ENCODE measurements at regions not wholly inside any gene's neighbourhood (a gene's known extent, or its start where the extent isn't known, plus 50 kb on each side); places are given as distances from the start of the nearest gene placed in this dataset.

- TF ChIP-seq CTCF (IDR thresholded peaks at IDR 0.05; ENCODE audit: poor library complexity) (no peak), EZH2phosphoT487 (IDR thresholded peaks at IDR 0.05; ENCODE audit: low read depth, severe bottlenecking, unreplicated experiment) (no peak), EZH2 (IDR thresholded peaks at IDR 0.05; ENCODE audit: borderline replicate concordance) (no peak)
Measured at GRCh38 chr18:70418546-70419311, 129.9 kb downstream of the SOCS6 start.
